ENCODE measurements at regions not wholly inside any gene's neighbourhood (a gene's known extent, or its start where the extent isn't known, plus 50 kb on each side); places are given as distances from the start of the nearest gene placed in this dataset.

DNA sequence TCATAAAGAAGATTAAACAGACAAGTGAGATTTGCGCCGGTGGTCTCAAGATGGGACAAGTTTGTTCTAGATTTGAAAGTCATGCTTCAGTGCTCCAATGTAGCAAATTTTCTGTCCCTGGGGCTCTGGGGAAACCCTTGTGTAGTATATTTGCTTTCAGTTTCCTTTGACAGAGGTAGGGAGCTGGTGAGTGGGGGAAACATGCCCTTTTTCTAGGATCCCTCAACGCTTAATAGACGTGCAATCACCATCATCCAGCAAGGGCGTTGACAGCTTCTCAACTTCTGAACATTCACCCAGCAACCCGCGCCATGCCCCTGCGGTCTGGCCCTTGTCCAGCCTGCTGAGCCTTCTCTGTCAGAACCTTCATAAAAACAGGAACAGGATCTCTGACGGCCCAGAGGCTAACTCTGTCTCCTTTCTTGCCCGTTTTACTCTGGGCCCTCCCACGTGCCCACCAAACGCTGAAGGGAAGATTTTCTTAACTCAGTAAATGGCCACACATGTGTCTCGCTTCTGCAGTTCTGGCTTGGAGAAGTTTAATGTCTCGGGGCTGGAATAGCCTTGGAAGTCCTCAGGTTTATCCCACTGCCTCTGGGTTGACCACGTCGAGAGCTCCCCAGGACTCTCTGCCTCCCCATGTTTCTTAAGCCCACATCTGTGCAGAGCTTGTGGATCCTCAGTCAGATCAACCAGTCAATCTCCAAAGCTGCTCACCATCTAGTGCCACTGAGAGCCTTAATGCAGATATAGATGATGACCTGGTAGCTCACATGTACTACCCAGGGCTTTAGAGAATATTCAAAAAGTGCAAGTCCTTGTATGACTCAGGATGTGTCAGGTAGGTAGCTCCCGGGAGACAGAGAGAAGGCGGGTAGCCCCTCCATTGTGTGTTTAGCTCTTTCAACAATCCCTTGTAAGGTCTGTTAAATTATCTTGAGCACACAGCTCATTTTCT is 58.1 kb upstream of the CCND2 start:
- Mint-ChIP-seq H3K36me3 (ENCODE audit: low read depth) (no peaks in the 10 kb centered on the region), H3K27me3 (ENCODE audit: low read depth) (peaks cover 19% of the 10 kb centered on the region), H3K9me3 (peaks cover 17% of the 10 kb centered on the region), H3K4me3 (no peak overlapping the region), H3K4me1 (no peaks in the 10 kb centered on the region), H3K27ac (no peak overlapping the region)
- no peak for TF ChIP-seq CTCF (IDR thresholded peaks at IDR 0.05; ENCODE audit: unreplicated experiment in 3 of 3)

DNA sequence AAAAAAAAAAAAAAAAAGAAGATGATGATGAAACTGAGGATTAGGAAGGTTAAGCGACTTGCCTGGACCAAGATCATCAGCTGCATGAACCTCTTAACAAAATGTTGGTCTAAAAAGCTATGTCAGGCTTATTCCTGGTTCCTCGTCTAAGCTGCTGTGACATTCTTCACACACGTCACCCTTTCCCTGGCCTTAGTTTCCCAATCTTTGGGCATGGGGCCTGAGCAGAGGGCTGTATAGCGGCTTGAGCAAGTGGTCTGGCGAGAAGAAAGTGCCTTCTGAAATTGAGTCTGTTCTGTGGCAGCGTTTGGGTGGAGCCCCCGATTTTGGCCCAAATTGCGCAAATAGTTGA is 58.7 kb upstream of the CCND2 start:
- H3K27ac Mint-ChIP-seq, result no peak overlapping the region

GRCh38 chr12:4213471-4213870 is 60.1 kb upstream of the CCND2 start:
- TF ChIP-seq CTCF (IDR thresholded peaks at IDR 0.05; ENCODE audit: unreplicated experiment in 3 of 3), result no peak
- Mint-ChIP-seq H3K36me3 (ENCODE audit: low read depth) (no peaks in the 10 kb centered on the region), H3K27me3 (ENCODE audit: low read depth) (peaks cover 22% of the 10 kb centered on the region), H3K4me3 (no peak overlapping the region), H3K4me1 (no peaks in the 10 kb centered on the region), H3K27ac (no peak overlapping the region), H3K9me3 (peaks cover 6% of the 10 kb centered on the region)

More for the DNA sequence above, 58.7 kb upstream of the CCND2 start:
- H3K4me3 Mint-ChIP-seq, result no peak overlapping the region
- TF ChIP-seq CTCF (IDR thresholded peaks at IDR 0.05; ENCODE audit: unreplicated experiment in 3 of 3), result no peak
- H3K9me3 Mint-ChIP-seq, result peaks cover 14% of the 10 kb centered on the region
- no peaks in the 10 kb centered on the region for H3K4me1 Mint-ChIP-seq
- no peaks in the 10 kb centered on the region for H3K36me3 Mint-ChIP-seq (ENCODE audit: low read depth)
- peaks cover 22% of the 10 kb centered on the region for H3K27me3 Mint-ChIP-seq (ENCODE audit: low read depth)

- Mint-ChIP-seq H3K36me3 (ENCODE audit: low read depth) (no peaks in the 10 kb centered on the region), H3K9me3 (no peaks in the 10 kb centered on the region), H3K27ac (no peak overlapping the region), H3K4me1 (no peaks in the 10 kb centered on the region), H3K27me3 (ENCODE audit: low read depth) (peaks cover 17% of the 10 kb centered on the region), H3K4me3 (no peak overlapping the region)
- TF ChIP-seq CTCF (IDR thresholded peaks at IDR 0.05; ENCODE audit: unreplicated experiment in 3 of 3), result no peak
Measured at GRCh38 chr12:4212845-4213244, 60.7 kb upstream of the CCND2 start.

- Mint-ChIP-seq H3K27ac (no peak overlapping the region), H3K27me3 (ENCODE audit: low read depth) (peaks cover 17% of the 10 kb centered on the region), H3K36me3 (ENCODE audit: low read depth) (no peaks in the 10 kb centered on the region), H3K4me3 (no peak overlapping the region), H3K4me1 (no peaks in the 10 kb centered on the region), H3K9me3 (no peaks in the 10 kb centered on the region)
- no peak for TF ChIP-seq CTCF (IDR thresholded peaks at IDR 0.05; ENCODE audit: unreplicated experiment in 3 of 3)
Measured at GRCh38 chr12:4211372-4211771, 62.2 kb upstream of the CCND2 start.

DNA sequence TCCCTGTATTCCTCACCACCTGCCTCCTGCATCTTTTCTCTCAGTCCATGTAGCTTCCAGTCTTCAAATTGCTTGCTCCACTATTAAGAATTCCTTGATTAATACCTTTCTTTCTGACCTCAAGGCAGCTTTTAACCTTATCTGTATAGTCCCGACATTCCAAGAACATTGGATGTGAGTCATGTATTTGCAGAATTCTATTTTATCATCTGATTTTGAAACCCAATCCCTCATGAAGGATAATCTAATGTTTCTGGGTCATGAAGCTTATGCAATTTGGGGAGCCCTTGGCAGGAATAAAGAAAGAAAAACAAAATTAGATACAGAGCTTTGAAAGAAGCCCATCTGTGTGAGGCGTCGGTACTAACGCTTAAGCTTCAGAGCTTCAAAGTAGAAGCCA is 63.4 kb upstream of the CCND2 start:
- no peak for TF ChIP-seq CTCF (IDR thresholded peaks at IDR 0.05; ENCODE audit: unreplicated experiment in 3 of 3)
- H3K27ac Mint-ChIP-seq, result no peak overlapping the region
- peaks cover 17% of the 10 kb centered on the region for H3K27me3 Mint-ChIP-seq (ENCODE audit: low read depth)
- no peaks in the 10 kb centered on the region for H3K36me3 Mint-ChIP-seq (ENCODE audit: low read depth)
- H3K4me3 Mint-ChIP-seq, result no peak overlapping the region
- no peaks in the 10 kb centered on the region for H3K4me1 Mint-ChIP-seq
- H3K9me3 Mint-ChIP-seq, result no peaks in the 10 kb centered on the region
